ENCODE measurements at regions not wholly inside any gene's neighbourhood (a gene's known extent, or its start where the extent isn't known, plus 50 kb on each side); places are given as distances from the start of the nearest gene placed in this dataset.

- Histone ChIP-seq H3K9me3 (no peaks in the 10 kb centered on the region), H3K36me3 (no peaks in the 10 kb centered on the region), H3K27me3 (no peaks in the 10 kb centered on the region), H3K4me3 (ENCODE audit: low read depth, low read length) (no peak overlapping the region), H3K4me1 (no peaks in the 10 kb centered on the region; the same call in 1 of the 2 replicates)
- DNase-seq, result no peak
- TF ChIP-seq CTCF (IDR thresholded peaks at IDR 0.05; ENCODE audit: low read depth, low read length), result no peak
Observed at GRCh38 chr2:12124790-12125189, 378.4 kb downstream of the LPIN1 start.

GRCh38 chr2:12126318-12126717, 379.9 kb downstream of the LPIN1 start:
- no peaks in the 10 kb centered on the region for H3K36me3 ChIP-seq
- no peaks in the 10 kb centered on the region for H3K4me1 ChIP-seq
- no peak overlapping the region for H3K4me3 ChIP-seq (ENCODE audit: low read depth, low read length)
- no peak for TF ChIP-seq CTCF (IDR thresholded peaks at IDR 0.05; ENCODE audit: low read depth, low read length)
- H3K9me3 ChIP-seq, result no peaks in the 10 kb centered on the region
- H3K27me3 ChIP-seq, result no peaks in the 10 kb centered on the region
- no peak for DNase-seq

- no peaks in the 10 kb centered on the region for H3K36me3 ChIP-seq
- H3K9me3 ChIP-seq, result no peaks in the 10 kb centered on the region
- no peak overlapping the region for H3K4me3 ChIP-seq (ENCODE audit: low read depth, low read length)
- H3K4me1 ChIP-seq, result no peaks in the 10 kb centered on the region
- TF ChIP-seq CTCF (IDR thresholded peaks at IDR 0.05; ENCODE audit: low read depth, low read length), result no peak
- H3K27me3 ChIP-seq, result no peaks in the 10 kb centered on the region
- DNase-seq, result no peak
Observed at GRCh38 chr2:12127638-12128037, 381.2 kb downstream of the LPIN1 start.

GRCh38 chr2:12131975-12132374, 385.5 kb downstream of the LPIN1 start:
- Histone ChIP-seq H3K36me3 (no peaks in the 10 kb centered on the region), H3K9me3 (no peaks in the 10 kb centered on the region), H3K4me1 (no peaks in the 10 kb centered on the region), H3K4me3 (ENCODE audit: low read depth, low read length) (no peak overlapping the region), H3K27me3 (no peaks in the 10 kb centered on the region)
- no peak for DNase-seq
- TF ChIP-seq CTCF (IDR thresholded peaks at IDR 0.05; ENCODE audit: low read depth, low read length), result no peak

GRCh38 chr2:12141618-12142258, 395.3 kb downstream of the LPIN1 start:
- peaks cover 24% of the 10 kb centered on the region for H3K4me1 ChIP-seq
- no peak for DNase-seq
- no peaks in the 10 kb centered on the region for H3K9me3 ChIP-seq
- H3K36me3 ChIP-seq, result no peaks in the 10 kb centered on the region
- H3K27me3 ChIP-seq, result no peaks in the 10 kb centered on the region
- H3K4me3 ChIP-seq (ENCODE audit: low read depth, low read length), result no peak overlapping the region; the same call in 1 of the 2 replicates
- peak; percentile 22 for TF ChIP-seq CTCF (IDR thresholded peaks at IDR 0.05; ENCODE audit: low read depth, low read length)

GRCh38 chr2:12151716-12152115, 405.3 kb downstream of the LPIN1 start:
- Histone ChIP-seq H3K4me3 (ENCODE audit: low read depth, low read length) (no peak overlapping the region), H3K36me3 (no peaks in the 10 kb centered on the region), H3K4me1 (peaks cover 10% of the 10 kb centered on the region), H3K9me3 (no peaks in the 10 kb centered on the region; the same call in 1 of the 2 replicates), H3K27me3 (no peaks in the 10 kb centered on the region)
- no peak for TF ChIP-seq CTCF (IDR thresholded peaks at IDR 0.05; ENCODE audit: low read depth, low read length)
- no peak for DNase-seq

All from BE2C (cell line).